GM19324 (cell line): ENCODE measurements at regions not wholly inside any gene's neighbourhood (a gene's known extent, or its start where the extent isn't known, plus 50 kb on each side); places are given as distances from the start of the nearest gene placed in this dataset.

ENCODE experiments used
- ATAC-seq: cut with Tn5 transposase; IDR thresholded peaks from one replicate; pipeline ENCODE4 v1.9.1; 2021; ENCODE audit warnings: mild to moderate bottlenecking, moderate library complexity; ENCODE audit not compliant: unreplicated experiment, low FRiP score

- no peak for ATAC-seq
Measured at GRCh38 chr6:54629131-54629530, 217.4 kb upstream of the FAM83B start.

GRCh38 chr6:54632984-54633565 lies 213.5 kb upstream of the FAM83B start:
- no peak for ATAC-seq

- ATAC-seq, result no peak
Measured at GRCh38 chr6:54633601-54634000, 213.0 kb upstream of the FAM83B start.

- ATAC-seq, result no peak
Measured at GRCh38 chr6:54640911-54641310, 205.7 kb upstream of the FAM83B start.

- ATAC-seq, result no peak
Measured at GRCh38 chr6:54646069-54646950, 200.3 kb upstream of the FAM83B start.

- ATAC-seq, result no peak
Measured at GRCh38 chr6:54646951-54647664, 199.5 kb upstream of the FAM83B start.

GRCh38 chr6:54654381-54654780 lies 192.2 kb upstream of the FAM83B start:
- no peak for ATAC-seq

GRCh38 chr6:54655162-54655561 lies 191.4 kb upstream of the FAM83B start:
- no peak for ATAC-seq

GRCh38 chr6:54665278-54665677 lies 181.3 kb upstream of the FAM83B start:
- ATAC-seq, result no peak

GRCh38 chr6:54680531-54680930 lies 166.0 kb upstream of the FAM83B start:
- no peak for ATAC-seq

- ATAC-seq, result no peak
Measured at GRCh38 chr6:54681267-54681666, 165.3 kb upstream of the FAM83B start.

GRCh38 chr6:54681987-54682386 lies 164.6 kb upstream of the FAM83B start:
- ATAC-seq, result no peak

GRCh38 chr6:54689620-54690019 lies 157.0 kb upstream of the FAM83B start:
- ATAC-seq, result no peak

GRCh38 chr6:54690596-54690995 lies 156.0 kb upstream of the FAM83B start:
- ATAC-seq, result no peak

GRCh38 chr6:54694928-54695532 lies 151.5 kb upstream of the FAM83B start:
- ATAC-seq, result no peak

- no peak for ATAC-seq
Measured at GRCh38 chr6:54695815-54696214, 150.8 kb upstream of the FAM83B start.

GRCh38 chr6:54697424-54697823 lies 149.1 kb upstream of the FAM83B start:
- ATAC-seq, result no peak

- peak; percentile 58 for ATAC-seq
Measured at GRCh38 chr6:54698974-54699373, 147.6 kb upstream of the FAM83B start.

- no peak for ATAC-seq
Measured at GRCh38 chr6:54700158-54700557, 146.4 kb upstream of the FAM83B start.

- no peak for ATAC-seq
Measured at GRCh38 chr6:54702772-54703171, 143.8 kb upstream of the FAM83B start.

- no peak for ATAC-seq
Measured at GRCh38 chr6:54706391-54706790, 140.2 kb upstream of the FAM83B start.
